ENCODE measurements at regions not wholly inside any gene's neighbourhood (a gene's known extent, or its start where the extent isn't known, plus 50 kb on each side); places are given as distances from the start of the nearest gene placed in this dataset.
"Not testable (repeated sequence)": the region's sequence is repeated elsewhere in the genome, so short reads cannot be mapped to it uniquely, and the experiment has no call there.

DNA sequence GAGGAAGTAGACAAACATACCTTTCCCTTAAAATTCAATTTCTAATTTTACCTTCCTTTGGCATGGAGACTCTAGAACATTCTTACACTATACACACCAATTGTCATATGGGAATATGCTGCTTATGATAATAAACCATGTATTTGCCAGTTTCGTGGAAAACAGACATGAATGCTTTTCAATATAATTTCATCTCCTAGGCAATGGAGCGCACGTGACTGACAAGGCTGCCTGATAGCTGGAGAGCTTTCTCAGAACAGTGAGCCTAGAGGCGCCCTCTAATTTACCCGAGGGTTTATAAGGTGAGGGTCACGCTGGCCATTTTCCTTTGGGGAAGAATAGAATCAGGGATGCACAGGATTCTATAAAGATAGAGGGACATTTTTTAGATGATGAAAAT lies 56.5 kb downstream of the PRR18 start:
- no TSS peak for BruUV-seq (replicated peaks)
- TF ChIP-seq, protein P1, sequence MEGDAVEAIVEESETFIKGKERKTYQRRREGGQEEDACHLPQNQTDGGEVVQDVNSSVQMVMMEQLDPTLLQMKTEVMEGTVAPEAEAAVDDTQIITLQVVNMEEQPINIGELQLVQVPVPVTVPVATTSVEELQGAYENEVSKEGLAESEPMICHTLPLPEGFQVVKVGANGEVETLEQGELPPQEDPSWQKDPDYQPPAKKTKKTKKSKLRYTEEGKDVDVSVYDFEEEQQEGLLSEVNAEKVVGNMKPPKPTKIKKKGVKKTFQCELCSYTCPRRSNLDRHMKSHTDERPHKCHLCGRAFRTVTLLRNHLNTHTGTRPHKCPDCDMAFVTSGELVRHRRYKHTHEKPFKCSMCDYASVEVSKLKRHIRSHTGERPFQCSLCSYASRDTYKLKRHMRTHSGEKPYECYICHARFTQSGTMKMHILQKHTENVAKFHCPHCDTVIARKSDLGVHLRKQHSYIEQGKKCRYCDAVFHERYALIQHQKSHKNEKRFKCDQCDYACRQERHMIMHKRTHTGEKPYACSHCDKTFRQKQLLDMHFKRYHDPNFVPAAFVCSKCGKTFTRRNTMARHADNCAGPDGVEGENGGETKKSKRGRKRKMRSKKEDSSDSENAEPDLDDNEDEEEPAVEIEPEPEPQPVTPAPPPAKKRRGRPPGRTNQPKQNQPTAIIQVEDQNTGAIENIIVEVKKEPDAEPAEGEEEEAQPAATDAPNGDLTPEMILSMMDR (IDR thresholded peaks at IDR 0.05; ENCODE audit: insufficient read depth in 1 of 2, low read depth in 1 of 2, low read length in 1 of 2, severe bottlenecking in 1 of 2, unreplicated experiment in 1 of 2) = no peak
- Mint-ChIP-seq H3K27me3 (ENCODE audit: insufficient read depth, unreplicated experiment) (peaks cover 3% of the 10 kb centered on the region), H3K4me1 (ENCODE audit: low read depth, unreplicated experiment) (no peaks in the 10 kb centered on the region), H3K4me3 (ENCODE audit: unreplicated experiment) (no peak overlapping the region), H3K9me3 (ENCODE audit: unreplicated experiment) (no peaks in the 10 kb centered on the region), H3K27ac (ENCODE audit: unreplicated experiment) (no peak overlapping the region), H3K36me3 (ENCODE audit: insufficient read depth, unreplicated experiment) (no peaks in the 10 kb centered on the region)
- POLR2A ChIA-PET = no interaction called here
- intact Hi-C loops (cut with micrococcal nuclease; ENCODE audit: unreplicated experiment) = no loop called here
- Histone ChIP-seq H3K4me3 (ENCODE audit: low read depth, low read length) (no peak overlapping the region), H3K9me3 (no peaks in the 10 kb centered on the region), H3K36me3 (ENCODE audit: control insufficient read depth, insufficient read depth, low read length) (no peaks in the 10 kb centered on the region), H3K4me1 (no peaks in the 10 kb centered on the region), H3K27me3 (replicated peaks; ENCODE audit: control insufficient read depth, insufficient read depth, low read length) (no peaks in the 10 kb centered on the region)
- DNase-seq = no peak
- CTCF ChIA-PET = no interaction called here

DNA sequence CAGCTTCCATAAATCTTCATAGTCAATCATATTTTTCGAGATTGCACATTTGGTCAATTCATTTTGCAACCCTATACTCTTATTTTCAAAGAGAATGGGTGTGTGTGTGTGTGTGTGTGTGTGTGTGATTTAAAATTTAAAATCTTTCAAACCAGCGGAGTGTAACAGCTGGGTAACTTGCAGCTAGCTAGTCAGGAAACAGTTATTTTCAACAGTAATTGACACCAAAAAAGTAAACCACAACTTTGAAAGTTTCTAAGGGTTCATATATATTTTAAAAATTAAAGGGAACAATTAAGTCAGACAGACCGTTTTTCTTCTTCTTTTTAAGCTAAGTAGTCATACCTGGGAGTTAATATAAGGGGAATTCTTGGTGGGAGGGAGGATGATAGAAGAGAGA lies 57.0 kb downstream of the PRR18 start:
- no peaks in the 10 kb centered on the region for H3K27me3 ChIP-seq (replicated peaks; ENCODE audit: control insufficient read depth, insufficient read depth, low read length)
- intact Hi-C loops (cut with micrococcal nuclease; ENCODE audit: unreplicated experiment) = no loop called here
- Mint-ChIP-seq H3K9me3 (ENCODE audit: unreplicated experiment) (no peaks in the 10 kb centered on the region), H3K27ac (ENCODE audit: unreplicated experiment) (no peak overlapping the region), H3K36me3 (ENCODE audit: insufficient read depth, unreplicated experiment) (no peaks in the 10 kb centered on the region), H3K4me1 (ENCODE audit: low read depth, unreplicated experiment) (no peaks in the 10 kb centered on the region), H3K4me3 (ENCODE audit: unreplicated experiment) (no peak overlapping the region), H3K27me3 (ENCODE audit: insufficient read depth, unreplicated experiment) (peaks cover 3% of the 10 kb centered on the region)
- H3K4me1 ChIP-seq = no peaks in the 10 kb centered on the region
- no peak overlapping the region for H3K4me3 ChIP-seq (ENCODE audit: low read depth, low read length)
- TF ChIP-seq, protein P1 (IDR thresholded peaks at IDR 0.05; ENCODE audit: insufficient read depth in 1 of 2, low read depth in 1 of 2, low read length in 1 of 2, severe bottlenecking in 1 of 2, unreplicated experiment in 1 of 2) = no peak
- ChIA-PET POLR2A (no interaction called here), CTCF (no interaction called here)
- no TSS peak for BruUV-seq (replicated peaks)
- no peaks in the 10 kb centered on the region for H3K36me3 ChIP-seq (ENCODE audit: control insufficient read depth, insufficient read depth, low read length)
- no peak for DNase-seq
- H3K9me3 ChIP-seq = no peaks in the 10 kb centered on the region

DNA sequence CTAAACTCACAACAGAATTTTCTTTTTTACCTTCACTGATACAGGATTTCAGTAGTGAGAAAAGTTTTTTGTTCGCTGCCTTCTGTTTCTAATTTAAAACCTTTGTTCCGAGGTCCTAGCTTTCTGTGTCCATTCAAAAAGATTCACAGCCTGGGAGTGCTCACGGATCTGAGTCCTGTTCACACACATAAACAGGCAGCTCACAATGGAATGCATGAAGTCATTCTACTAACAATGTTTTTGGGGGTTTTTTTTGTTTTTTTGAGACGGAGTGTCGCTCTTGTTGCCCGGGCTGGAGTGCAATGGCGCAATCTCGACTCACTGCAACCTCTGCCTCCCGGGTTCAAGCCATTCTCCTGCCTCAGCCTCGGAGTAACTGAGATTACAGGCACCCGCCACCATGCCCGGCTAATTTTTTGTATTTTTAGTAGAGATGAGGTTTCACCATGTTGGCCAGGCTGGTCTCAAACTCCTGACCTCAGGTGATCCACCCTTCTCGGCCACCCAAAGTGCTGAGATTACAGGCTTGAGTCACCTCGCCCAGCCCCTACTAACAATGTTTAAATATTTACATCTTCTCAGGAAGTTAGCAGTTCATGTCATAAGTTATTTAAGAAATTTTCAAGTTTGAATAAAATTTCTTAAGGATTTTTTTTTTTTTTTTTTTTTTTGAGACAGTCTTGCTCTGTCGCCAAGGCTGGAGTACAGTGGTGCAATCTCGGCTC lies 59.0 kb downstream of the PRR18 start:
- H3K4me1 Mint-ChIP-seq (ENCODE audit: low read depth, unreplicated experiment); H3K27ac Mint-ChIP-seq (ENCODE audit: unreplicated experiment); BruUV-seq (replicated peaks); H3K9me3 ChIP-seq; H3K4me1 ChIP-seq; H3K4me3 Mint-ChIP-seq (ENCODE audit: unreplicated experiment); H3K36me3 ChIP-seq (ENCODE audit: control insufficient read depth, insufficient read depth, low read length); H3K27me3 Mint-ChIP-seq (ENCODE audit: insufficient read depth, unreplicated experiment); H3K27me3 ChIP-seq (replicated peaks; ENCODE audit: control insufficient read depth, insufficient read depth, low read length); H3K9me3 Mint-ChIP-seq (ENCODE audit: unreplicated experiment); H3K36me3 Mint-ChIP-seq (ENCODE audit: insufficient read depth, unreplicated experiment); POLR2A ChIA-PET; intact Hi-C loops (cut with micrococcal nuclease; ENCODE audit: unreplicated experiment); H3K4me3 ChIP-seq (ENCODE audit: low read depth, low read length); DNase-seq; CTCF ChIA-PET: not testable (repeated sequence)

DNA sequence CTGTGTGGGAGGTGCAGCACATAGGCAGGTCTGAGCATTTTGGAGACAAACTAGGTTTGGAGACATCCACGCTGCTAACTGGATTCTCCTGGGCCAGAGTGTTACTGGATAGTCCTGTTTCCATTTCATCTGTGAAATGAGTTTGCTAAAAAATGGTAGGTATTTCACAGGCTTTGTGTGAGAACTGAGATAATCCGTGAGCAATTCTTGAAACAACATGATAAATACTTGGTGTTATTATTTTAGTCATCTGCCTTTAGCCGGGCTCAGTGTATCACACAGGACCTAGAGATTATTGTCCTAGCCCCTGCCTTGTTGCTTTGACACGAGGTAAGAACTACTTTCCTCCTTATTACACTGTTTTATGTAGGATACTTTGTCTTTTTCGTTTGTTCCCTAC lies 63.0 kb downstream of the PRR18 start:
- no peaks in the 10 kb centered on the region for H3K27me3 ChIP-seq (replicated peaks; ENCODE audit: control insufficient read depth, insufficient read depth, low read length)

More for the DNA sequence above, 63.0 kb downstream of the PRR18 start:
- no peaks in the 10 kb centered on the region for H3K4me1 ChIP-seq
- H3K36me3 ChIP-seq (ENCODE audit: control insufficient read depth, insufficient read depth, low read length) = no peaks in the 10 kb centered on the region
- POLR2A ChIA-PET = no interaction called here
- intact Hi-C loops (cut with micrococcal nuclease; ENCODE audit: unreplicated experiment) = no loop called here
- no peaks in the 10 kb centered on the region for H3K9me3 ChIP-seq
- H3K27ac Mint-ChIP-seq (ENCODE audit: unreplicated experiment) = no peak overlapping the region
- H3K4me3 Mint-ChIP-seq (ENCODE audit: unreplicated experiment) = no peak overlapping the region
- no peak for DNase-seq
- H3K36me3 Mint-ChIP-seq (ENCODE audit: insufficient read depth, unreplicated experiment) = no peaks in the 10 kb centered on the region
- no peak overlapping the region for H3K4me3 ChIP-seq (ENCODE audit: low read depth, low read length)
- H3K27me3 Mint-ChIP-seq (ENCODE audit: insufficient read depth, unreplicated experiment) = peaks cover 8% of the 10 kb centered on the region
- CTCF ChIA-PET = no interaction called here
- no peaks in the 10 kb centered on the region for H3K9me3 Mint-ChIP-seq (ENCODE audit: unreplicated experiment)
- BruUV-seq (replicated peaks) = no TSS peak
- no peaks in the 10 kb centered on the region for H3K4me1 Mint-ChIP-seq (ENCODE audit: low read depth, unreplicated experiment)
- TF ChIP-seq, protein P1 (IDR thresholded peaks at IDR 0.05; ENCODE audit: insufficient read depth in 1 of 2, low read depth in 1 of 2, low read length in 1 of 2, severe bottlenecking in 1 of 2, unreplicated experiment in 1 of 2) = no peak
